HepG2 (cell line): ENCODE measurements at regions not wholly inside any gene's neighbourhood (a gene's known extent, or its start where the extent isn't known, plus 50 kb on each side); places are given as distances from the start of the nearest gene placed in this dataset.

Source experiments
- FOXJ3 ChIP-seq: sonication (generic); formaldehyde crosslinking; IDR thresholded peaks from 2 replicates; pipeline ENCODE4 v1.4.0; 2020; ENCODE audit warnings: missing genetic modification reagents, mild to moderate bottlenecking, borderline replicate concordance
- HOXA9 ChIP-seq: sonication (generic); formaldehyde crosslinking; IDR thresholded peaks from 2 replicates; pipeline ENCODE4 v1.8.1; 2022; ENCODE audit warnings: missing genetic modification reagents, mild to moderate bottlenecking, moderate library complexity, borderline replicate concordance
- IRX3 ChIP-seq: sonication (generic); formaldehyde crosslinking; IDR thresholded peaks from 2 replicates; pipeline ENCODE4 v1.8.1; 2023; ENCODE audit warnings: mild to moderate bottlenecking, low read depth, missing genetic modification reagents, borderline replicate concordance
- MIXL1 ChIP-seq: IDR thresholded peaks from 2 replicates; pipeline ENCODE4 v1.6.1; 2016
- MTF2 ChIP-seq: sonication (generic); formaldehyde crosslinking; IDR thresholded peaks from 2 replicates; pipeline ENCODE4 v1.5.0; 2020; ENCODE audit warnings: missing genetic modification reagents, borderline replicate concordance
- MZF1 ChIP-seq: sonication (generic); formaldehyde crosslinking; IDR thresholded peaks from 2 replicates; pipeline ENCODE4 v1.8.1; 2023; ENCODE audit warnings: mild to moderate bottlenecking, missing genetic modification reagents, borderline replicate concordance
- SAP130 ChIP-seq: IDR thresholded peaks from 2 replicates; pipeline ENCODE4 v1.6.1; 2016; ENCODE audit warnings: low read depth
- ZBTB38 ChIP-seq: sonication (generic); formaldehyde crosslinking; IDR thresholded peaks from 2 replicates; pipeline ENCODE4 v1.5.1; 2020; ENCODE audit warnings: mild to moderate bottlenecking, missing genetic modification reagents
- ZFX ChIP-seq: sonication (generic); formaldehyde crosslinking; IDR thresholded peaks from 2 replicates; pipeline ENCODE4 v1.4.0; 2020; ENCODE audit warnings: mild to moderate bottlenecking, low read depth, missing genetic modification reagents, moderate library complexity
- ZNF607 ChIP-seq: sonication (generic); formaldehyde crosslinking; IDR thresholded peaks from 2 replicates; pipeline ENCODE4 v1.5.1; 2020; ENCODE audit warnings: missing genetic modification reagents, mild to moderate bottlenecking, borderline replicate concordance
- ZSCAN29 ChIP-seq: sonication (generic); formaldehyde crosslinking; conservative IDR thresholded peaks from 2 replicates; pipeline ENCODE4 v1.4.0; 2020; ENCODE audit warnings: mild to moderate bottlenecking, missing genetic modification reagents
- TF ChIP-seq, protein P1 (sequence below): IDR thresholded peaks from 2 replicates; pipeline ENCODE4 v1.6.1; 2016; ENCODE audit warnings: low read depth, missing genetic modification reagents, missing compliant biosample characterization
- TF ChIP-seq, protein P2 (sequence below): sonication (generic); formaldehyde crosslinking; IDR thresholded peaks from 2 replicates; pipeline ENCODE4 v1.4.0; 2020; ENCODE audit warnings: mild to moderate bottlenecking, missing genetic modification reagents, borderline replicate concordance
- TF ChIP-seq, protein P3 (sequence below): sonication (generic); formaldehyde crosslinking; conservative IDR thresholded peaks from 2 replicates; pipeline ENCODE4 v1.8.0; 2022; ENCODE audit warnings: mild to moderate bottlenecking, moderate library complexity, missing genetic modification reagents
- TF ChIP-seq, protein P4 (sequence below): sonication (generic); formaldehyde crosslinking; IDR thresholded peaks from 2 replicates; pipeline ENCODE4 v1.8.1; 2023; ENCODE audit warnings: mild to moderate bottlenecking, missing genetic modification reagents, borderline replicate concordance
- TF ChIP-seq, protein P5 (sequence below): sonication (generic); formaldehyde crosslinking; IDR thresholded peaks from 2 replicates; pipeline ENCODE4 v1.5.0; 2020; ENCODE audit warnings: mild to moderate bottlenecking, missing genetic modification reagents

DNA sequence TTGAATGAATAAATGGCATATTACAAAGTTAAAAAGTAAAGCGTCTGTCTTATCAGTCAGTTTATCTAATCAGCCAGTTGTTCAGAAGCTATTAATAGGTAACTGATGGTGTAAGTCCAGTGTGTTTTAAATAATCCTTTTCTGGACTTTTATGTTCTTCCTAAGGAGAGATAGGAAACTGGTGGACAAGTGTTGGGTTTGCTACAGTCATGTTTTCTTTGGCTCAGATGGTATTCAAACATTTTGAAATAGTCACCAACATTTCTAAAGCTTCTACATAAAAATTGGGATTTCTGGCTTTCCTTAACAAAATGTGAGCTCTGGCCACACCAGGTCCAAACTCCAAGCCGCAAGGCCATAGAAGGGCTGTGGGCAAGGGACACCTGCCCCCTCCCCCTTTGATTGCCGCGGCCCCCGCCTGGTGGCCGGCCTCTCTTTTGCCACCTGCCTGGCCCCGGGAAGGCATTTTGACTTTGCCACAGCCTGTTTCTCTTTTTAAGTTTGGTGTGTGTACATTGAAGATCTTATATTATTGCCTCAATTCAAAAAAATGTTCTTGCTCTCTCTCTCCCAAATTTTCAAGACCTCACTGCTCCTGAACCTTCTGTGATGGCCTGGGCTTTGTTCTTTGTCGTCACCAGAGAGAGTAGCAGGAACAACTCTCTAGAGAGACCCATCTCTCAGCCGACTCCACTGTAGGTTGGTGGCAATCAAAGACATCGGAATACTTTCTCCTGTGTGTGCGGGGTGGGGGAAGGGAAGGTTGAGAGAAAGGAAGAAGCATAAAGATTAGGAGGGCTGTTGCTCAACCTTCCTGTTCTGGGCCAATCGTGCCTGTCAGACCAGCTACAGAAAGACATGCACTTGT, 84.0 kb upstream of the ZNF217 start (continued):
- TF ChIP-seq, protein P1, sequence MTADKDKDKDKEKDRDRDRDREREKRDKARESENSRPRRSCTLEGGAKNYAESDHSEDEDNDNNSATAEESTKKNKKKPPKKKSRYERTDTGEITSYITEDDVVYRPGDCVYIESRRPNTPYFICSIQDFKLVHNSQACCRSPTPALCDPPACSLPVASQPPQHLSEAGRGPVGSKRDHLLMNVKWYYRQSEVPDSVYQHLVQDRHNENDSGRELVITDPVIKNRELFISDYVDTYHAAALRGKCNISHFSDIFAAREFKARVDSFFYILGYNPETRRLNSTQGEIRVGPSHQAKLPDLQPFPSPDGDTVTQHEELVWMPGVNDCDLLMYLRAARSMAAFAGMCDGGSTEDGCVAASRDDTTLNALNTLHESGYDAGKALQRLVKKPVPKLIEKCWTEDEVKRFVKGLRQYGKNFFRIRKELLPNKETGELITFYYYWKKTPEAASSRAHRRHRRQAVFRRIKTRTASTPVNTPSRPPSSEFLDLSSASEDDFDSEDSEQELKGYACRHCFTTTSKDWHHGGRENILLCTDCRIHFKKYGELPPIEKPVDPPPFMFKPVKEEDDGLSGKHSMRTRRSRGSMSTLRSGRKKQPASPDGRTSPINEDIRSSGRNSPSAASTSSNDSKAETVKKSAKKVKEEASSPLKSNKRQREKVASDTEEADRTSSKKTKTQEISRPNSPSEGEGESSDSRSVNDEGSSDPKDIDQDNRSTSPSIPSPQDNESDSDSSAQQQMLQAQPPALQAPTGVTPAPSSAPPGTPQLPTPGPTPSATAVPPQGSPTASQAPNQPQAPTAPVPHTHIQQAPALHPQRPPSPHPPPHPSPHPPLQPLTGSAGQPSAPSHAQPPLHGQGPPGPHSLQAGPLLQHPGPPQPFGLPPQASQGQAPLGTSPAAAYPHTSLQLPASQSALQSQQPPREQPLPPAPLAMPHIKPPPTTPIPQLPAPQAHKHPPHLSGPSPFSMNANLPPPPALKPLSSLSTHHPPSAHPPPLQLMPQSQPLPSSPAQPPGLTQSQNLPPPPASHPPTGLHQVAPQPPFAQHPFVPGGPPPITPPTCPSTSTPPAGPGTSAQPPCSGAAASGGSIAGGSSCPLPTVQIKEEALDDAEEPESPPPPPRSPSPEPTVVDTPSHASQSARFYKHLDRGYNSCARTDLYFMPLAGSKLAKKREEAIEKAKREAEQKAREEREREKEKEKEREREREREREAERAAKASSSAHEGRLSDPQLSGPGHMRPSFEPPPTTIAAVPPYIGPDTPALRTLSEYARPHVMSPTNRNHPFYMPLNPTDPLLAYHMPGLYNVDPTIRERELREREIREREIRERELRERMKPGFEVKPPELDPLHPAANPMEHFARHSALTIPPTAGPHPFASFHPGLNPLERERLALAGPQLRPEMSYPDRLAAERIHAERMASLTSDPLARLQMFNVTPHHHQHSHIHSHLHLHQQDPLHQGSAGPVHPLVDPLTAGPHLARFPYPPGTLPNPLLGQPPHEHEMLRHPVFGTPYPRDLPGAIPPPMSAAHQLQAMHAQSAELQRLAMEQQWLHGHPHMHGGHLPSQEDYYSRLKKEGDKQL (CRISPR knock-in tag), result peak; percentile 21; the same call in 1 of the 2 replicates
- TF ChIP-seq ZSCAN29 (peak; percentile 68; the same call in 1 of the 2 replicates), SAP130 (CRISPR knock-in tag) (peak; percentile 93), ZFX (peak; percentile 76), MZF1 (CRISPR knock-in tag) (no peak), IRX3 (no peak), MIXL1 (peak; percentile 43), MTF2 (CRISPR knock-in tag) (0 out of 2 replicates have a peak, but pooled peaks have one; percentile 39), ZNF607 (CRISPR knock-in tag) (peak; percentile 88; the same call in 1 of the 2 replicates), FOXJ3 (CRISPR knock-in tag) (peak; percentile 48; the same call in 1 of the 2 replicates), ZBTB38 (peak; percentile 87), HOXA9 (CRISPR knock-in tag) (no peak)
- TF ChIP-seq, protein P2, sequence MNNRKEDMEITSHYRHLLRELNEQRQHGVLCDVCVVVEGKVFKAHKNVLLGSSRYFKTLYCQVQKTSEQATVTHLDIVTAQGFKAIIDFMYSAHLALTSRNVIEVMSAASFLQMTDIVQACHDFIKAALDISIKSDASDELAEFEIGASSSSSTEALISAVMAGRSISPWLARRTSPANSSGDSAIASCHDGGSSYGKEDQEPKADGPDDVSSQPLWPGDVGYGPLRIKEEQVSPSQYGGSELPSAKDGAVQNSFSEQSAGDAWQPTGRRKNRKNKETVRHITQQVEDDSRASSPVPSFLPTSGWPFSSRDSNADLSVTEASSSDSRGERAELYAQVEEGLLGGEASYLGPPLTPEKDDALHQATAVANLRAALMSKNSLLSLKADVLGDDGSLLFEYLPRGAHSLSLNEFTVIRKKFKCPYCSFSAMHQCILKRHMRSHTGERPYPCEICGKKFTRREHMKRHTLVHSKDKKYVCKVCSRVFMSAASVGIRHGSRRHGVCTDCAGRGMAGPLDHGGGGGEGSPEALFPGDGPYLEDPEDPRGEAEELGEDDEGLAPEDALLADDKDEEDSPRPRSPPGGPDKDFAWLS (CRISPR knock-in tag), result peak; percentile 75; the same call in 1 of the 2 replicates
- TF ChIP-seq, protein P3, sequence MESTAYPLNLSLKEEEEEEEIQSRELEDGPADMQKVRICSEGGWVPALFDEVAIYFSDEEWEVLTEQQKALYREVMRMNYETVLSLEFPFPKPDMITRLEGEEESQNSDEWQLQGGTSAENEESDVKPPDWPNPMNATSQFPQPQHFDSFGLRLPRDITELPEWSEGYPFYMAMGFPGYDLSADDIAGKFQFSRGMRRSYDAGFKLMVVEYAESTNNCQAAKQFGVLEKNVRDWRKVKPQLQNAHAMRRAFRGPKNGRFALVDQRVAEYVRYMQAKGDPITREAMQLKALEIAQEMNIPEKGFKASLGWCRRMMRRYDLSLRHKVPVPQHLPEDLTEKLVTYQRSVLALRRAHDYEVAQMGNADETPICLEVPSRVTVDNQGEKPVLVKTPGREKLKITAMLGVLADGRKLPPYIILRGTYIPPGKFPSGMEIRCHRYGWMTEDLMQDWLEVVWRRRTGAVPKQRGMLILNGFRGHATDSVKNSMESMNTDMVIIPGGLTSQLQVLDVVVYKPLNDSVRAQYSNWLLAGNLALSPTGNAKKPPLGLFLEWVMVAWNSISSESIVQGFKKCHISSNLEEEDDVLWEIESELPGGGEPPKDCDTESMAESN (CRISPR knock-in tag), result peak; percentile 91
- TF ChIP-seq, protein P4, sequence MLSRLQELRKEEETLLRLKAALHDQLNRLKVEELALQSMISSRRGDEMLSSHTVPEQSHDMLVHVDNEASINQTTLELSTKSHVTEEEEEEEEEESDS (CRISPR knock-in tag), result no peak; the same call in 1 of the 2 replicates
- TF ChIP-seq, protein P5, sequence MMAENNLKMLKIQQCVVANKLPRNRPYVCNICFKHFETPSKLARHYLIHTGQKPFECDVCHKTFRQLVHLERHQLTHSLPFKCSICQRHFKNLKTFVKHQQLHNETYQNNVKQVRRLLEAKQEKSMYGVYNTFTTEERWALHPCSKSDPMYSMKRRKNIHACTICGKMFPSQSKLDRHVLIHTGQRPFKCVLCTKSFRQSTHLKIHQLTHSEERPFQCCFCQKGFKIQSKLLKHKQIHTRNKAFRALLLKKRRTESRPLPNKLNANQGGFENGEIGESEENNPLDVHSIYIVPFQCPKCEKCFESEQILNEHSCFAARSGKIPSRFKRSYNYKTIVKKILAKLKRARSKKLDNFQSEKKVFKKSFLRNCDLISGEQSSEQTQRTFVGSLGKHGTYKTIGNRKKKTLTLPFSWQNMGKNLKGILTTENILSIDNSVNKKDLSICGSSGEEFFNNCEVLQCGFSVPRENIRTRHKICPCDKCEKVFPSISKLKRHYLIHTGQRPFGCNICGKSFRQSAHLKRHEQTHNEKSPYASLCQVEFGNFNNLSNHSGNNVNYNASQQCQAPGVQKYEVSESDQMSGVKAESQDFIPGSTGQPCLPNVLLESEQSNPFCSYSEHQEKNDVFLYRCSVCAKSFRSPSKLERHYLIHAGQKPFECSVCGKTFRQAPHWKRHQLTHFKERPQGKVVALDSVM (CRISPR knock-in tag), result peak; percentile 86
